ENCODE measurements at regions not wholly inside any gene's neighbourhood (a gene's known extent, or its start where the extent isn't known, plus 50 kb on each side); places are given as distances from the start of the nearest gene placed in this dataset.

DNA sequence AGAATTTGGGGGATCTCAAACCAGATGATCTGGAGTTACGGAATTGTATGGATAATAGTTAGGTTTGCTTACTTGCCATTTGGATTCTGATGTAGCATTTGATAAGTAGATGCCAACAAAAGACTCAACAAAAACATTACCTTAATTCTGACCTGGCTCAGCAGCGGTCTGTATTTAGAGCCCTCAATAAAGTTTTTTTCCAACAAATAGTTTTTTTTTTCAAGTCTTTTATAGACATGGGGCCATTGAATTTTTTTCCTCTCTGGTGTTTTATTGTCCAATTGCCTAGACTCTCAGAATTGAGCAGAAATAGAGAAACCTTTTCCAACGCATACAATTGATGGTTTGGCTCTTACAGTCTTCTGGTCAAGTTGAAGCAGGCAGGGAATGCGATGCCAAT, 192.8 kb upstream of the GAS1 start:
- no peak for TF ChIP-seq EZH2 (IDR thresholded peaks at IDR 0.05; ENCODE audit: borderline replicate concordance)
- TF ChIP-seq, protein P1, sequence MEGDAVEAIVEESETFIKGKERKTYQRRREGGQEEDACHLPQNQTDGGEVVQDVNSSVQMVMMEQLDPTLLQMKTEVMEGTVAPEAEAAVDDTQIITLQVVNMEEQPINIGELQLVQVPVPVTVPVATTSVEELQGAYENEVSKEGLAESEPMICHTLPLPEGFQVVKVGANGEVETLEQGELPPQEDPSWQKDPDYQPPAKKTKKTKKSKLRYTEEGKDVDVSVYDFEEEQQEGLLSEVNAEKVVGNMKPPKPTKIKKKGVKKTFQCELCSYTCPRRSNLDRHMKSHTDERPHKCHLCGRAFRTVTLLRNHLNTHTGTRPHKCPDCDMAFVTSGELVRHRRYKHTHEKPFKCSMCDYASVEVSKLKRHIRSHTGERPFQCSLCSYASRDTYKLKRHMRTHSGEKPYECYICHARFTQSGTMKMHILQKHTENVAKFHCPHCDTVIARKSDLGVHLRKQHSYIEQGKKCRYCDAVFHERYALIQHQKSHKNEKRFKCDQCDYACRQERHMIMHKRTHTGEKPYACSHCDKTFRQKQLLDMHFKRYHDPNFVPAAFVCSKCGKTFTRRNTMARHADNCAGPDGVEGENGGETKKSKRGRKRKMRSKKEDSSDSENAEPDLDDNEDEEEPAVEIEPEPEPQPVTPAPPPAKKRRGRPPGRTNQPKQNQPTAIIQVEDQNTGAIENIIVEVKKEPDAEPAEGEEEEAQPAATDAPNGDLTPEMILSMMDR (IDR thresholded peaks at IDR 0.05; ENCODE audit: poor library complexity), result no peak
- TF ChIP-seq EZH2phosphoT487 (IDR thresholded peaks at IDR 0.05; ENCODE audit: low read depth, severe bottlenecking, unreplicated experiment), result no peak
